Coronary artery (tissue), 2 donors: ENCODE measurements at regions not wholly inside any gene's neighbourhood (a gene's known extent, or its start where the extent isn't known, plus 50 kb on each side); places are given as distances from the start of the nearest gene placed in this dataset.

Experiments
- DNase-seq: peaks from one replicate; pipeline ENCODE4 v3.0.0-alpha.2; 2017; ENCODE audit warnings: low spot score
- H3K27ac ChIP-seq, 2 donors: fragments of 200-600 bp; sonication (generic); one replicate each; pipeline ENCODE4 v1.5.1; 2016 to 2019
- H3K4me3 ChIP-seq: fragments of 200-600 bp; sonication (generic); 2 replicates; pipeline ENCODE4 v1.5.1; 2016; ENCODE audit warnings: mild to moderate bottlenecking, moderate library complexity
- CTCF ChIP-seq: fragments of 200-600 bp; sonication (generic); IDR thresholded peaks from one replicate; pipeline ENCODE4 v1.5.1; 2019; ENCODE audit warnings: antibody characterized with exemption

GRCh38 chr7:155173905-155174304 is 103.8 kb downstream of the HTR5A start:
- Histone ChIP-seq H3K4me3 (no peak overlapping the region), H3K27ac (no peak overlapping the region)
- DNase-seq = no peak
- no peak for TF ChIP-seq CTCF

- no peak overlapping the region for H3K4me3 ChIP-seq
- DNase-seq = peak; percentile 11
- no peak for TF ChIP-seq CTCF
- H3K27ac ChIP-seq = no peak overlapping the region
Measured at GRCh38 chr7:155178096-155178495, 108.0 kb downstream of the HTR5A start.

GRCh38 chr7:155181768-155182167 is 111.6 kb downstream of the HTR5A start:
- H3K27ac ChIP-seq = no peak overlapping the region
- no peak for TF ChIP-seq CTCF
- no peak overlapping the region for H3K4me3 ChIP-seq
- DNase-seq = no peak

- DNase-seq = no peak
- Histone ChIP-seq H3K4me3 (no peak overlapping the region), H3K27ac (no peak overlapping the region)
- no peak for TF ChIP-seq CTCF
Measured at GRCh38 chr7:155182406-155182970, 112.4 kb downstream of the HTR5A start.

GRCh38 chr7:155183655-155184054 is 113.5 kb downstream of the HTR5A start:
- no peak overlapping the region for H3K4me3 ChIP-seq
- no peak for DNase-seq
- H3K27ac ChIP-seq = no peak overlapping the region
- no peak for TF ChIP-seq CTCF

GRCh38 chr7:155184923-155185322 is 112.8 kb upstream of the INSIG1 start:
- Histone ChIP-seq H3K27ac (no peak overlapping the region), H3K4me3 (no peak overlapping the region)
- no peak for DNase-seq
- no peak for TF ChIP-seq CTCF

GRCh38 chr7:155187061-155187785 is 110.5 kb upstream of the INSIG1 start:
- peak; percentile 38 for DNase-seq
- Histone ChIP-seq H3K4me3 (no peak overlapping the region), H3K27ac (no peak overlapping the region)
- TF ChIP-seq CTCF = no peak
